ENCODE measurements at regions not wholly inside any gene's neighbourhood (a gene's known extent, or its start where the extent isn't known, plus 50 kb on each side); places are given as distances from the start of the nearest gene placed in this dataset.

DNA sequence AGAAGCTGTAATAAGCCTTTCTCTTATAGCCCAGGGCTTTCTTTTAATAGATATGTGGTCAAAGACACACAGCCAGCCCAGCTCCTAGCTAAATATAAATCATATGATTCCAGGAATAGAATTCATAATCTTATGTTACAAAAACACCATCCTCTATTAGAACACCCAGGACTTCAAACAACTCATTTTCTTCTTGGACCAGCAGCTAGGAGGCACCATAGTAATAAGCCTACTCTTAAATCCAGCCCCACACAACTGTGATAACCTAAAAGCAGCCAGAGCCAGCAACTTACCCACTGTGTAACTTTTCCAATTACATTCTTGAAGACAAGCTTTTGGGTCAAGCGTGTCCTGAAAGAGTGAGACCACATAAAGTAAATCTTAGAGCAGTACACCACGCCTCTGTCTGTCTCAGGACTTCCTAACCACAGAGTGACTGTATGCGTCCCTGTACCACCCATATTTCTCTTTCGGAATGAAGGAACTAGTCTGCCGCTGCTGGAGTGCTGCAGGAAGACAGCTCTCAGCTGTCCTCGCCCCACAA lies 223.8 kb downstream of the TLE1 start:
- TF ChIP-seq, protein P1, sequence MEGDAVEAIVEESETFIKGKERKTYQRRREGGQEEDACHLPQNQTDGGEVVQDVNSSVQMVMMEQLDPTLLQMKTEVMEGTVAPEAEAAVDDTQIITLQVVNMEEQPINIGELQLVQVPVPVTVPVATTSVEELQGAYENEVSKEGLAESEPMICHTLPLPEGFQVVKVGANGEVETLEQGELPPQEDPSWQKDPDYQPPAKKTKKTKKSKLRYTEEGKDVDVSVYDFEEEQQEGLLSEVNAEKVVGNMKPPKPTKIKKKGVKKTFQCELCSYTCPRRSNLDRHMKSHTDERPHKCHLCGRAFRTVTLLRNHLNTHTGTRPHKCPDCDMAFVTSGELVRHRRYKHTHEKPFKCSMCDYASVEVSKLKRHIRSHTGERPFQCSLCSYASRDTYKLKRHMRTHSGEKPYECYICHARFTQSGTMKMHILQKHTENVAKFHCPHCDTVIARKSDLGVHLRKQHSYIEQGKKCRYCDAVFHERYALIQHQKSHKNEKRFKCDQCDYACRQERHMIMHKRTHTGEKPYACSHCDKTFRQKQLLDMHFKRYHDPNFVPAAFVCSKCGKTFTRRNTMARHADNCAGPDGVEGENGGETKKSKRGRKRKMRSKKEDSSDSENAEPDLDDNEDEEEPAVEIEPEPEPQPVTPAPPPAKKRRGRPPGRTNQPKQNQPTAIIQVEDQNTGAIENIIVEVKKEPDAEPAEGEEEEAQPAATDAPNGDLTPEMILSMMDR (IDR thresholded peaks at IDR 0.05; ENCODE audit: low read depth, low read length): no peak
- no peak for TF ChIP-seq POLR2A (IDR thresholded peaks at IDR 0.05; ENCODE audit: extremely low read depth, insufficient read length)
